ENCODE measurements at regions not wholly inside any gene's neighbourhood (a gene's known extent, or its start where the extent isn't known, plus 50 kb on each side); places are given as distances from the start of the nearest gene placed in this dataset.

DNA sequence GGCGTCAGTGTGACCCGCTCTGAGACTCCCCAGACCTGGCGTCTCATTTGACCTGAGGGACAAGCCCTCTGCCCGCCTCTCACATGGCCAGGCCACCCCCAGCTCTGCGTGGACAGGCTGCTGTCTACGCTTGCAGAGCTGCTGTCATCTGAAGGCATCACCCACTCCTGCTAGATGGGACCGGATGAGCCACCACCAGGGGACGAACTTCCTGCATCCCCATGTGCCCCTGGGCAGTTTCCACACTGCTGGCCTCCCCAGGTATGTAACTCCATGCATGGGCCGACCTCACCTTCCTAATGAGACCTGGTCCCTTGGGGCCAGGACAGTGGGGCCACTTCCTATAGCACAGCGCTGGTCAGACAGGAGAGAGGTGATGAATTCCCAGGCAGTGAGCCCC is 121.5 kb downstream of the PSMG1 start:
- TF ChIP-seq, protein P1, sequence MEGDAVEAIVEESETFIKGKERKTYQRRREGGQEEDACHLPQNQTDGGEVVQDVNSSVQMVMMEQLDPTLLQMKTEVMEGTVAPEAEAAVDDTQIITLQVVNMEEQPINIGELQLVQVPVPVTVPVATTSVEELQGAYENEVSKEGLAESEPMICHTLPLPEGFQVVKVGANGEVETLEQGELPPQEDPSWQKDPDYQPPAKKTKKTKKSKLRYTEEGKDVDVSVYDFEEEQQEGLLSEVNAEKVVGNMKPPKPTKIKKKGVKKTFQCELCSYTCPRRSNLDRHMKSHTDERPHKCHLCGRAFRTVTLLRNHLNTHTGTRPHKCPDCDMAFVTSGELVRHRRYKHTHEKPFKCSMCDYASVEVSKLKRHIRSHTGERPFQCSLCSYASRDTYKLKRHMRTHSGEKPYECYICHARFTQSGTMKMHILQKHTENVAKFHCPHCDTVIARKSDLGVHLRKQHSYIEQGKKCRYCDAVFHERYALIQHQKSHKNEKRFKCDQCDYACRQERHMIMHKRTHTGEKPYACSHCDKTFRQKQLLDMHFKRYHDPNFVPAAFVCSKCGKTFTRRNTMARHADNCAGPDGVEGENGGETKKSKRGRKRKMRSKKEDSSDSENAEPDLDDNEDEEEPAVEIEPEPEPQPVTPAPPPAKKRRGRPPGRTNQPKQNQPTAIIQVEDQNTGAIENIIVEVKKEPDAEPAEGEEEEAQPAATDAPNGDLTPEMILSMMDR (IDR thresholded peaks at IDR 0.05; ENCODE audit: low read depth, low read length, poor library complexity, severe bottlenecking): no peak
- TF ChIP-seq EZH2phosphoT487 (IDR thresholded peaks at IDR 0.05; ENCODE audit: borderline replicate concordance, low read length): no peak
